ENCODE measurements at regions not wholly inside any gene's neighbourhood (a gene's known extent, or its start where the extent isn't known, plus 50 kb on each side); places are given as distances from the start of the nearest gene placed in this dataset.

DNA sequence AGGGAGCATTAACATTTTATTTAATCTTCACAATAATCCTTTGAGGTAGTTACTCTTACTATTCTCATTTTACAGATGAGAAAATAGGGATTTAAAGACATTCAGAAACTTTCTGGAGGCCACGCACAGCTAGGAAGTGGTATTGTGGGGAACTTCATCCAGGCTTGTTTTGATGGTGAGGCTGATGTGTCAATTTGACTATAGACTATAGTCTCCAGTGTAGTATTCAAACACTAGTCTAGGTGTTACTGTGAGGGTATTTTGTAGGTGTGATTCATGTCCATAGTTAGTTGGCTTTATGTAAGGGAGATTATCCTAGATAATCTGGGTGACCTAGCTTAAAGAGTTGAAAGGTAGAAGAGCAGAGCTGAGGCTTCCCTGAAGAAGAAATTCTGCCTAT is 54.1 kb upstream of the ELL2 start:
- in situ Hi-C loops (cut with MboI), result no loop called here
- H3K36me3 ChIP-seq (ENCODE audit: control insufficient read depth in 2 of 2, insufficient read depth in 2 of 2, low read length in 1 of 2), result no peaks in the 10 kb centered on the region
- DNase-seq (ENCODE audit: low read depth, low spot score), result no peak
- intact Hi-C loops (cut with micrococcal nuclease; ENCODE audit: unreplicated experiment), result no loop called here
- FAIRE-seq, result no peak
- no peak for TF ChIP-seq SUZ12 (IDR thresholded peaks at IDR 0.05; ENCODE audit: unreplicated experiment)
- TF ChIP-seq ZNF384 (IDR thresholded peaks at IDR 0.05; ENCODE audit: borderline replicate concordance, low read depth, low read length), result no peak
- no peak for TF ChIP-seq IKZF2 (IDR thresholded peaks at IDR 0.05)
- no peak for TF ChIP-seq KAT2A (conservative IDR thresholded peaks at IDR 0.05; ENCODE audit: control insufficient read depth, low read depth, low read length)
- no peak for TF ChIP-seq EED (IDR thresholded peaks at IDR 0.05; ENCODE audit: low read depth)
- TF ChIP-seq, protein P1, sequence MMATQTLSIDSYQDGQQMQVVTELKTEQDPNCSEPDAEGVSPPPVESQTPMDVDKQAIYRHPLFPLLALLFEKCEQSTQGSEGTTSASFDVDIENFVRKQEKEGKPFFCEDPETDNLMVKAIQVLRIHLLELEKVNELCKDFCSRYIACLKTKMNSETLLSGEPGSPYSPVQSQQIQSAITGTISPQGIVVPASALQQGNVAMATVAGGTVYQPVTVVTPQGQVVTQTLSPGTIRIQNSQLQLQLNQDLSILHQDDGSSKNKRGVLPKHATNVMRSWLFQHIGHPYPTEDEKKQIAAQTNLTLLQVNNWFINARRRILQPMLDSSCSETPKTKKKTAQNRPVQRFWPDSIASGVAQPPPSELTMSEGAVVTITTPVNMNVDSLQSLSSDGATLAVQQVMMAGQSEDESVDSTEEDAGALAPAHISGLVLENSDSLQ (IDR thresholded peaks at IDR 0.05), result no peak
- no peak for TF ChIP-seq PAX8 (IDR thresholded peaks at IDR 0.05)
- no peak for TF ChIP-seq BACH1 (IDR thresholded peaks at IDR 0.05; ENCODE audit: borderline replicate concordance)
- TF ChIP-seq SMARCA5 (IDR thresholded peaks at IDR 0.05), result no peak
- BruUV-seq (replicated peaks), result no TSS peak
- no peaks in the 10 kb centered on the region for H3K79me2 ChIP-seq (ENCODE audit: control insufficient read depth, insufficient read depth, low read length)
- 9% methylated on average over 1 of the region's 1 CpG for WGBS (ENCODE audit: insufficient coverage, insufficient replicate concordance, low lambda C conversion rate, missing lambda C conversion rate)
- H3K27me3 ChIP-seq (replicated peaks in 1 of 2; ENCODE audit: control insufficient read depth in 2 of 2, insufficient read depth in 2 of 2, low read length in 1 of 2), result no peaks in the 10 kb centered on the region
- CTCF ChIA-PET, result interaction anchor here (0.8 kb wide), 1 partner anchor 39 kb away, joined by 3 read pairs; no protein-coding TSS in a partner anchor
- SMC1A ChIA-PET (ENCODE audit: uncharacterized antibody, unreplicated experiment), result interaction anchor here (0.7 to 1.2 kb wide), 5 partner anchors 9 to 308 kb away, joined by 3 read pairs; no protein-coding TSS in a partner anchor
- H3K4me2 ChIP-seq (ENCODE audit: control insufficient read depth, insufficient read depth), result no peak overlapping the region
- no peak overlapping the region for H3K9ac ChIP-seq (ENCODE audit: control insufficient read depth, insufficient read depth, low read length)
- no peaks in the 10 kb centered on the region for H3K4me1 ChIP-seq (ENCODE audit: control insufficient read depth, insufficient read depth, low read length)
- no peak overlapping the region for H3K4me3 ChIP-seq
- POLR2A ChIA-PET, result no interaction called here
- RAD21 ChIA-PET (ENCODE audit: unreplicated experiment), result no interaction called here
- no peak overlapping the region for H3K27ac ChIP-seq (ENCODE audit: control insufficient read depth, insufficient read depth)
- no peak overlapping the region for H2AFZ ChIP-seq (ENCODE audit: control insufficient read depth, low read depth, low read length)
- ATAC-seq, result no peak
- no peaks in the 10 kb centered on the region for H4K20me1 ChIP-seq (ENCODE audit: control insufficient read depth, insufficient read depth)
- no peaks in the 10 kb centered on the region for H3K9me3 ChIP-seq (replicated peaks; ENCODE audit: control insufficient read depth, insufficient read depth, low read length)
